GM21723 (cell line): ENCODE measurements at regions not wholly inside any gene's neighbourhood (a gene's known extent, or its start where the extent isn't known, plus 50 kb on each side); places are given as distances from the start of the nearest gene placed in this dataset.

ENCODE experiments used
- ATAC-seq: cut with Tn5 transposase; IDR thresholded peaks from one replicate; pipeline ENCODE4 v1.9.1; 2021; ENCODE audit warnings: mild to moderate bottlenecking, moderate library complexity; ENCODE audit not compliant: unreplicated experiment

DNA sequence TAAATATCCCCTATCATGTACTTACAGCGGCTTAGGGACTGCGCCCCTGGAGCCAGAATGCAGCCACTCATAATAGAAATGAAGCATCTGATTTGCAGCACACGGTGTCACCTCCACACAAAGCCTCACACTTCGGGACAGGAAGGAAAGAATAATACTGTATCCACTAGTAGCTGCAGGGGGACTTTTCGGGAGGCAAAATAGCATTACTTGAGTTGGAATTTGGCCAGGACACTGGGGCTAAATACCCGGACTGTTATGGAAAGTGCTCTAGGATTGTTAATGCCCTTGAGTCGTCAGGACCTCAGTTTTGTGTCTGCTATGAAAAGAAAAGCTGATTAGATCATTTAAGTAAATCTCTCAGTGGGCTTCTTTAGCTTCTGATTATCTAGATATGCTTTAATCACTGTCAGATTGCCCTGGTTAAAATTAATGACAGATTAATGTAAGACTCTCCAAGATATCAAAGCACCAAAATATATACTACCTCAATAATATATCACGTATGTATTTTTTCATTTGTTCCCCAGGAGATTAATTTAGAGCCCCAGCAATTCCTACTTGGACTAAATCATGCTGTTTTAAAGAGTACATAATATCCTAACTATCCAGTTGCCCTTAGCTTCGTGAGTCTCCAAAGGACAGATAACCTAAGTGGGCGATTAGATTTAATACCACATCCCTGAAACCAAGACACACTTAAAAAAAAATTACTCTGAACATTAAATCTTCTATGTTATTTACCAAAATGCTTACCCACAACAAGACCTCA lies 173.0 kb upstream of the NEBL start:
- ATAC-seq, result no peak

DNA sequence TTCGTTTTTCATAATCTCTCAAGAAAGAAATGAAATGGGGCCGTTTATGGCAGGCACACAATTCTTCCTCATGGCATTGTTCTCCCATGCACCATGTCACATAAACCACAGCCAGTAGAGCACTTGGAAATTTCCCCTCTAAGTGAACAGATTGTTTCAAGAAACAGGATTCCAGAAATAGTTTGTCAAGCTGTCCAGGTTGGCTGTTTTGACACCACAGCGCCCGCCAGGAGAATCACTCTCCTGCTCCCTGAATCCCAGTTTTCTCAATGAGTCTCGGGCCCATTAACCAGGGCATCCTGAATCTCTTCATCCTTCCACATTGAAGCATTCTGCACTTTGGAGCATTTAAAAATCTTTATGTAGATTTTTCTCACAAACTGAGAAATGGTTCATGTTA lies 172.2 kb upstream of the NEBL start:
- no peak for ATAC-seq

DNA sequence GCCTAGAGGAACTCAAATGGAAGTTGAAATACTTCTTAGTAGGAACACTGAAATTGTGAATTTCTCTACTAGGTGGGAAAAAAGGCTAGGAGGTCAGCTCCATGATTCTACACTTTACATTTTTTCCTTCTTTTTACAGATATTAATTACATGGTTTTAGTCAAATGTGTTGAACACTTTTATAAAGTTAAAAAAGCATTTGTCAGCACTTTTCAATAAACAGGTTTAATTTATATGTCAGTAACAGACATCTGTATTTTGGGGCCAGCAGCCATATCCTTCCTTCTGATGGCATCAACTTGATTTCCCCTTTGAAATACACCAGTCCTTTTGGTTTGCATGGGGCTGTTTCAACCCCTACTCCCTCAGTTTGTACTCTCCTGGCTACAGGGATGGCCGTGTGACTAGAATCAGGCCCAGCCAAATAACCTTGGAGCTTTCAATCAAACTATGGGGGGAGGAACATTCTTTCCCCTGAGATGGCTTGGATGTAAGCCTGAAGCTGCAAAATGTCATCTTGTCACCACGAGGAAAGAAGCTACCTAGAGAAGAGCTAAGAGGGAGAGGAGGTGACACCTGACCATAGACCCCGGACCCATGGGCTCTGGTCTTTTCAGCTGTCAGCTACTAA lies 171.0 kb upstream of the NEBL start:
- no peak for ATAC-seq

DNA sequence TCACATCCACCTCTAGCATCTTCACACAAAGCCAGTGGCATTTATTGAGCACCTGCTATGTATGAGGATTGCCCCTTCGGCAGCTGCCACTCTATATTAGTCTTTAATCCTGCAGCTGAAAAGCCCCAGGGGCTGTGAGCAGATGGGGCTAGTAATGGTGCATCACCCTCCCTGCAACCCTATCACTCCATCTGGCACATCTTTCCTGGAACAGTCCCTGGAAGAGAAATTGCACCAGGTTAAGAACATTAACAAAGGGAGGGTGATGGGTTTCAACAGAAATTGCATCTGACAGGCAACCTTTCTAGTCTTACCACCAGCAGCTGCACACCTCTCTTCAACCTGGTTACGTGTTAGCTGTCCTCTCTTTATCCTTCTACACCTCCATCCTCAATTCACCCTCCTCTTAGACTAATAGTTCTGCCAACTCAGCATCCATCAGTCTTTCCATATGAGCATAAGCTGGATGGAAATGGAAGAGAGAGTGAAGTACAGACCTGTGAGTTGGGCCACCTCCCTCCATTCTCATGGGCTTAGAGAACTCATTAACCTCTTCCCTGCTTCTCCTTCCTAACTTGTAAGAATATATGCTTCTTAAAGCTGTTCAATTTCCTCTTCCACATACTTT lies 168.6 kb upstream of the NEBL start:
- no peak for ATAC-seq

DNA sequence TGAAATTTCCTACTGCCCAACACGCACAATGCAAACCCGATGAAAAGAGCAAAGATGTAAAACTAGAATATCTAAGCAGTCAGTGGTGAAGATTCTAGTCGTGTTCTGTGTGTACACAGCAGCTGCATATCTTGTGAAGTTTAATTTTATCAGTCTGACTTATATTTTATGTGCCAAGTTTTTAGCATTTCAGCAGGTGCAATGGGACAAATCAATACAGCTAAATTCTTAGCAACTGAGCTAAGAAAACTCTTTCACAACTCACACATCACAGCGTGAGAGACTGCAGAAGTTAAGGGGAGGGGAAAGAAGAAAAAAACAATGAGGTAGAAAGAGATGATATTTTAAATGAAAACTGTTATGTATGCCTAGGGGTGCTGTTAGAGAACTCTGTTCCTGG lies 164.9 kb upstream of the NEBL start:
- no peak for ATAC-seq

DNA sequence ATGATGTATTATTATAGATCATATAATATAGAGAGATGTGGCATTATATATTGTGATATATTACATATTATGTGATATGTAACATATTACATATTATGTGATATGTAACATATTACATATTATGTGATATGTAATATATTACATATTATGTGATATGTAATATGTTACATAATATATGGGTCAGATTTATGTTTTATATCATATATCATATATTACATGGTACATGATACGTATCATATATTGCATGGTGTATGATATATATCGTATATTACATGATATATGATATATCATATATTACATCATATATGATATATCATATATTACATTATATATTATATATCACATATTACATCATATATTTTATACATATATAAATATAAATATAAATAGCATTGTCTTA lies 164.1 kb upstream of the NEBL start:
- no peak for ATAC-seq

DNA sequence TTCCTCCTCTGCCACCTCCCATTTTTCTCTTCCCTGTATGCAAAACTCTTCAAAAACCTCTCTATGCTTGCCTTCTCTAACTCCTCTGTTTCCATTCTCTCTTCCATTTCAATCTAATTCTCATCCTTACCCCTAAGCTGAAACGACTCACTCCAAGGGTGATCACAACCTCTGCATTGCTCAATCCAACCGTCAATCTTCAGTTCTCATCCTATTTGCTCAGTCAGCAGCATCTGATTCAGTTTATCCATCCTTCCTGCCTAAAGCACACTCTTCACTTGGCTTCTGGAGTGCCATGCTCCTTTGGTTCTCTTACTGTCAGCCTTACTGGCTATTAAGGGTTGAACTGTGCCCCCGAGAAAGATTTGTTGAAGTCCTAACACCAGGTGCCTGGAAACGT lies 163.5 kb upstream of the NEBL start:
- ATAC-seq, result no peak

DNA sequence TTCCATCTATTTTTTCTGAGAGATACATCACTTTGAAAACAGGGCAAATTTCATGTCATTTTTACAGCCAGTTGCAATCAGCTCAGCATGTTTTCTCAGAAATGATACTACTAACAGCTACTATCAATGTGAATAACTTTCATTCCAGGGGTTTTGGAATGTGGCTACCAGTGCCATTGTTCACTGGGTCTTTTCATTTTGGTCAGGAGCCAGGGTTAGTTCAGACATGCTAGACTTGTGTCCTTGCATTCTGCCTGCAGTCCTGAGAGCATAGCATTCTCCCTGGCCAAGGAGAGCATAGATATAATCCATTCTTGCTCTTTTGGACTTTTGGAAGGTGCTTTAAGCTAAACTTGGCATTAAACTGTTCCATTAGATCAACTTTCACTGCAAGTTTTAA lies 160.9 kb upstream of the NEBL start:
- ATAC-seq, result no peak

DNA sequence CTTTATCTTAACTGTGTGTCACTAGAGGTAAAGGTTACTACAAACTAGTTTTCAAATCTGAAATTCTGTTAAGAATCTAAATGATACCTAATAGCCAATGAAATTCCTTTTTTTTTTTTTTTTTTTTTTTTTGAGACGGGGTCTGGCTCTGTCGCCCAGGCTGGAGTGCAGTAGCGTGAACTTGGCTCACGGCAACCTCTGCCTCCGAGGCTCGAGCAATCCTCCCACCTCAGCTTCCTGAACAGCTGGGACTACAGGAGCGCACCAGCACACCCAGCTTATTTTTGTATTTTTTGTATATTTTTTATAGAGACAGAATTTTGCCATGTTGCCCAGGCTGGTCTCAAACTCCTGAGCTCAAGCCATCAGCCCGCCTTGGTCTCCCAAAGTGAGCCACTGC lies 160.3 kb upstream of the NEBL start:
- no peak for ATAC-seq

DNA sequence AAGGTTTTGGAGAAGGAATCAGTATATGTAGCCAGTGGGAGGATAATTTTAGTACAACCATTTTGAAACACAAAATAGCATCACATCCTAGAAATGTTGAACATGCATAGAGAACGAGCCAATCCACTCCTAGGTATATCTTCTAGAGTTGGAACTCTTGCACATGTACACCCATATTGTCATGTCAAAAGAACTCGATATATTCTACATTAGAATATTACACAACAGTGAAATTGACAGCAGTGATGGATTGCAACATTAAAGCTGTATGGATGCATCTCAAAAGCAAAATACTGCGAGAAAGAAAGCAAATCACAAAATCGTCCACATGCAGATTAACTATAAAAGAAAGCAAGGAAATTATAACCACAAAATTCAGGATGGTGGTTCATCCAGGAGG lies 159.3 kb upstream of the NEBL start:
- no peak for ATAC-seq

DNA sequence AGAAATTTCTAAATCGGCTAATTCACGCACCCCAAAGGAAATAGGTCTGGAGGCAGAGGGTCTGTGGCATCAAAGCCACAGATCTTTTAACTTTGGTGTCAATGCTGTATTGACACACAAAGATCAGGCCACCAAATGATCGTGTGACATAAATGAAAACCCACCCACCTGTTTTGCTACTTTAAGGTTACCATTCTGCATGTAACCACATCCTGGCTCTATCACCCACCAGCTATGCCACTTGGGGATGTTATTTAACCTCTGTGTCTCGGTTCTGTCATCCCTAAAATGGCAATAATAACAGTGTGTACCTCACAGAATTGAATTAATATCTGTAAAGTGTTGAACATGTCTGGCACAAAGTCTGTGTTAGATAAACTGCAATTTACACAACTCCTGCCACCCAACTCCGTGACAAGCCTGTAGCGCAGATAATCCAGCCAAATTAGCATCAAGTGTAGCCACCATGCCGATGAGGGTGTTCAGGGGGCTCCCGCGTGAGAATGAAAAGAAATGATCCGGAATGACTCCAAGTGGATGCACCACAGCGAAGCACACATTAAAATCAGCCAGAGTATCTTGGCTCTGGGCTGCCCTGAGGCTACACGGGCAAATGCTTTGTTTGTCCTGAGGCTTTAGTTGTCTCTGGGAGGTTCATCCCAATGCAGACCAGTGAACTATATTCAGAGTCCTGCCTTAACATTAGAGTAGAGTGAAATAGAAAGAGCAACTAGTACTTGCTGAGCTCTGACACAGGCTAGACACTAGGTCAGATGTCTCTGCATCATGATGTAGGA lies 158.4 kb upstream of the NEBL start:
- no peak for ATAC-seq

DNA sequence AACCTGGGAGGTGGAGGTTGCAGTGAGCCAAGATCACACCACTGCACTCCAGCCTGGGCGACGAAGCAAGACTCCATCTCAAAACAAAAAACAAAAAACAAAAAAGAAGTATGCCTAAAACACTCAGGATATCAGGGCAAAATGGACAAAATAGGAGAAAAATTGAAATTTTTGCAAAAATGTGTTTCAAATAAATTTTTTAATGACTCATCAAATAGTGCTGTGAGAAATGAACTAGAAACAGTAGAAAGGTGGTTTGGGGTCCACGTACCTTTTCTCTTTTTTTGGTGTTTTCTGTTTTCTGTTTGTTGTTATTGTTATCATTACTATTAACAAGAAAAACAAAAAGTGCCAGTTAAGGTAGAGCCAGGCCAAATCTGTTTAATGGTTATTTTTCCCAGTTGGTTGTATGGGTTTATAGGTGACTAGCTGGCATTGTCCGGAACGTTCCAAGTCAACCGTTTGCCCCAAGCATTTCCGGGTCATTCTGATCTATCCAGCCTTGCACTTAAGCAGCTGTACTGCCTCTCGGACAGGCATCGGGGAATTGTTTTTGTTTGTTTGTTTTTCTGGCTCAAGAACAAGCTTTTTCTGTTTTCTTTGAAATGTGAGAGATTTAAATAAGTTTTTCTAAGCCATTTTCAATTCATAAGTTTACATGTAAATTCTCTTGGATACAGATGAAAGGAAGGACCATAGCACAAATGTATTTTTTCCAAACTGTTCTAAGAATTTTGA lies 157.0 kb upstream of the NEBL start:
- ATAC-seq, result no peak

DNA sequence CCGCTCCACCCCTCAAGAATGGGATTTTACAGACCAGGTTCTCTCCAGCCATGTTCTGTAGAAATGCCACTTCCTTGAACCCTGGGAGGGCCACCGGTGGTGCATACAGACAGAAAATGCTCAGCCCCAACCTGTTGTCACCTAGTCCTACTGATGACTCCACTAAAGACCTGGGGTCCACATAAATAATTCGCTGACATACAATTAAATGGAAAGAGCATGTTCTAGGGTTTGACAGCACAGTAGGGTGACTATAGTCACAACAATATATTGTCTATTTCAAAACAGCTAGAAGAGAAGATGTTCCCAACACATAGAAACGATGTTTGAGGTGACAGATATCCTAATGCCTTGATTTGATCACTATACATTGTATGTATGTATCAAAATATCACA lies 155.6 kb upstream of the NEBL start:
- ATAC-seq, result no peak

DNA sequence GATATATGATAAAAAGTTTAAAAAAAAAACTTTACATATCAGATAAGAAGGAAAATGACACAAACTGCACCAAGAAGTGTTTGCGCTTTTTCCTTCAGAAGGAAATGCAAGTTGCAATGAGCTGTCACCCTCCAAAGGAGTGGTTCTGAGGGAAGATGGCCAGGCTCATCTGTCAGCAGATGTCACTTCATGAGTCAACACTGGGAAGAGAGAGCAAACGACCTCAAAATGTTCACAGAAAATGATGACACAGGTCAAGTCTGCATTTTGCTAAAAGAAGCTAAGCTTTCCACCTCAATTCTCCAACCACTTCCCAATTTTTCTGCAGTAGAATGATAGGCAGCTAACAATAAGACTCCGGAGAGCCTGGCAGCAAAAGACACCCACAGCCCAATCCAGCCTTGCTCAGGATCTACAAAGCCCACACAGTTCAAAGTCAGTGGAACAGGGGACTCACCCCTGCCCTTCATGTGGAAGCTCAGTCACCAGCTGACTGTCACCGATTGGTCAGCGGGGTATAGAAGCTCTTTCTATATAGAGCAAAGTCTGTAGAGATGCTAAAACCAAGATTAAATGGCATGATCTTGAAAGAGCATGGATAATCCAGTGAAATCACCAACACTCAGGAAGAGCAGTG lies 155.1 kb upstream of the NEBL start:
- no peak for ATAC-seq

DNA sequence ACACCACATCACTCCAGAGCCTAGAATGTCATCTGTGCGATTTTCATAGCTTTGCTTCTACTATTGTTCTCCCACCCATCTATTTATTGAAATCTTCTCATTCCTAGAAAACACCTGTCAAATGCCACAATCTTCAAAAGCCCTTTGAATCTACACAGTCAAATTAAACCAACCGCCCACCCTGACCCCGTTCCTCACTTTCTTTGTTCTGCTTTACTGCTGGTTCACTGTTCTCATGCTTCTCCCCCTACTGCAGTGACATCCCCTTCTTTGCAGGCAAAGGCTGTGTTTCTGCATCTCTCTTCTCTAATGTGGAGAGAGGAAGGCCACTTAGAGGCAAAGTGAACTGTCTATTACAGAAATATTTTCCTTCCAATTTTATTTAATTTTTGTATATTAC lies 152.4 kb upstream of the NEBL start:
- no peak for ATAC-seq

DNA sequence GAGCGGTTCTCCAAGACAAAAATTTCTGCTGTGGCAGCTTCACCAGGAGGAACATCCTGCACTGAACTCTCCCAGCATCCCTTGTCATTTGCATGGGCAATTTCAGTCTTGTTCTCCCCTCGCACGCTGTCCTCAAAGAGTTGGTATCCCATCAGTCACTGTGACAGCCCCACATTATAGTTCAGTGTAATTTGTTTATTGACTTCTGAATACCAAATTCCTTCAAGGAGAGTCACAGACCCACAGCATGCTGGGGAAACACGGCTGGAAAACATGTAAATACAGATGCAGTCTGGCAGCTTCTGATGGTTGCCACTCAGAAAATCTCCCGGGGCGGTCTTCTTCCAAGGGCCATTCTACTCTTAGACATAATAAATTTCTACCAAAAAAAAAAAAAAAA lies 151.0 kb upstream of the NEBL start:
- ATAC-seq, result no peak

DNA sequence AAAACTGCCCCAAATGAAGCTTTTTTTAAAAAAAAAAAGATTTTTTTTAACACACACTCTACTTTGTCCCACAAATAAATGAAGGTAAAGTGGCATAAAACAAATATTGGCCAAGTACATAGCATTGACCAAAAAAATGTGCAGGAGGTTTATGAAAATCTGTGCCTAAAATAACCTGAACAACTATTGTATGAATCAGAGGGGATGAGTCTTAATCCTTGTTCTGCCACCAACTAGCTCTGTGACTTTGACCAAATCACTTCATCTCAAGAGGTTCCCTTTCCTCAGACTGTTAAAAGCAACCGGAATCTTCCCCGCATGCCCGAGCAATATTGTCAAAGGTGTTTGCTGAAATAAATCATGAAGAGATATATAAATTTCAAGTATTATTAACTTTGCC lies 150.4 kb upstream of the NEBL start:
- no peak for ATAC-seq

DNA sequence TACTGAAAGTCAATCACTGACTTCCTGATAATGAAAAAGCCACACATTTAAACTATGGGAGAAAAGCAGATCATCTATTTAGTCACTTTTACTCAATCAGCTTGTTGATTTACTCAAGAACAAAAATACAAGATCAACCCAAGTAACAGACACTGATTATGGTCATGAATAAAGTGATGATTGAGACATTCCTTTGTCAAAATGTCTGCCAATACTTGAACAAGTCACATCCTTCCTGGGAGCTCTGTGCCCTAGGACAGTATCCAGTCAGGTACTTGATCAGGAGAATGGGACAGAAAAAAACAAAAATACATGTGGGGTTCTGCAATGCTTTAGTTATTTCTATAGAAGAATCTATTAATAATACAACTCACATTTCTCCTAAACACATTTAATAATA lies 150.0 kb upstream of the NEBL start:
- no peak for ATAC-seq

DNA sequence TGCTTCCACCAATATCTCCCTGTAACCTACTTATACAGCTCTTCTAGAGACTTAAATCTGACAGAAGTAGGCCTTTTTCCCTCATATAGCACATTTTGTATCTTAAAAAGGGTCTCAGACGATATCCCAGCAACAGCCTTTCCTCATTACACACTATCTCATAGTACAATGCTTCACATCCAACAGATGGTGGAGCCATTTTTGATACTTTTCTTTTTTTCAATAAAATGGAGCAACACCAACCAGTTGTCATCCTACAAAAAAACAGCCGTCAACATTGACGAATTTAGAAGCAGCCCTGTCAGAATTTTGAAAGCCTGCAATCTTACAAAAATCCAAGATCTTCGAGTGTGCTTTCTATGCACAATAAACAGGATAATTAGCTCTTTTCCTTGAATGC lies 145.9 kb upstream of the NEBL start:
- no peak for ATAC-seq

DNA sequence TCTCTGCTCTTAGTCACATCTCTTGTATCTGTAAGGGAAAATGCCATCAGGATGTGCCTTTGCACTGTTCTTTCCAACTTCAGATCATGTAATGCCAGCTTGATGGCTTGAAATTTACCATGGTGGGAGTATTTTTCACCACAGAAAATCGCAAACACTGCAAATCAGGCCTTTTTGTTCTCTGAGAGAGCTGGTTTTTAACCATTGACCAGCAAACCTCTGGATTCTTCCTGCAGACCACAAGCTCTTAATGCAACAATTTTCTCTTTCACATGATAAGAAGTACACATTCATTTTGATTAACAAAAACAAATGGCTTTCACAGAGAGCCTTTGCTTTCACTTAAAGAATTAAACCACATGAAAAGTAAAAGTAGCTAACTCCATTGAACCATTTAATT lies 145.4 kb upstream of the NEBL start:
- no peak for ATAC-seq
